ENCODE measurements at regions not wholly inside any gene's neighbourhood (a gene's known extent, or its start where the extent isn't known, plus 50 kb on each side); places are given as distances from the start of the nearest gene placed in this dataset.
A peak's percentile ranks its signal among the peaks of the same experiment; 100 is the strongest.

DNA sequence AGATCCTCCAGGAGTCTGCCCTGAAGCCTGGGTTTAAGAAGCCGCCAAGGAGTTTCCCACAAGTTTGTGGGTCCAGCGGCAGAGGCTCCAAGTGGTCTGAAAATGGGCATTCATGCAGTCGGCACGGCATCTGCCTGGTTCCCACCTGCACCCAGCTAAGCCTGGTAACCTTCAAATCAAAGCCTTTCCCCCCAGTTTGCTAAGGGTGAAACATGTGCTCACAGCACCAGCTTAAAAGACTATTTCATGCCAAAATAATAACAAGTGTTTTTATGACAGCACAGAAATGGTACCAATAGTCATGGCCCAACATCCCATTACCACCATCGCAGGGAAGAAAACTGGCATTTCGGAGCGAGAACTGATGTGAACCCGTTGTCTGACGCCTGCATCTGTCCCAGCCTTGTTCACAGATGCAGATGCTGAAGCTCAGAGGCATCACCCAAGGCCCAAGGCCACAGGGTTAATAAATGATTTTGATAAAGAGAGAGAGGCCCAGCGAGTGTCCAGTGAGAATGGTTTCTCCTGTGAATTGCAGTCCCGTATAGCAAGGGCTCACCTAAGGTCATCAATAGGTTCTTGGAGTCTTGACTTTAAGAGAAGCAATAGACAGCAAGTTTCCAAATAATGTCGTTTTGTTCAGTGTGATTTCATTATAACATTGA lies 188.0 kb upstream of the TPM1 start:
- H3K4me2 ChIP-seq (ENCODE audit: insufficient read depth, low read length, poor library complexity, severe bottlenecking) = no peak overlapping the region
- H4K91ac ChIP-seq (ENCODE audit: low read depth, low read length, poor library complexity) = no peak overlapping the region
- no peak for DNase-seq (ENCODE audit: low spot score)
- no peak overlapping the region for H3K4ac ChIP-seq (ENCODE audit: low read length)
- H3K27me3 ChIP-seq (ENCODE audit: control insufficient read depth in 3 of 3, insufficient read depth in 3 of 3, low read depth in 1 of 3, low read length in 3 of 3) = peaks cover 0 to 3% (median 0%) of the 10 kb centered on the region in 3 experiments
- H3K18ac ChIP-seq (ENCODE audit: low read length) = no peak overlapping the region
- no peak overlapping the region for H2BK12ac ChIP-seq (ENCODE audit: low read length)
- no peaks in the 10 kb centered on the region for H3K9me3 ChIP-seq (replicated peaks in 1 of 2; ENCODE audit: control insufficient read depth in 2 of 2, insufficient read depth in 1 of 2, low read depth in 1 of 2, low read length in 2 of 2)
- no peak overlapping the region for H3K9ac ChIP-seq (ENCODE audit: low read depth, low read length, poor library complexity)
- H3K14ac ChIP-seq (ENCODE audit: low read length) = no peak overlapping the region
- H4K8ac ChIP-seq (ENCODE audit: low read depth, low read length) = no peak overlapping the region
- H2AK5ac ChIP-seq (ENCODE audit: low read depth, low read length) = no peak overlapping the region
- no peak overlapping the region for H3K23ac ChIP-seq (ENCODE audit: low read depth, low read length, poor library complexity)
- H3K79me1 ChIP-seq (ENCODE audit: low read depth, low read length) = no peaks in the 10 kb centered on the region
- H2AFZ ChIP-seq (ENCODE audit: low read length) = no peak overlapping the region
- no peak overlapping the region for H2BK120ac ChIP-seq (ENCODE audit: low read depth, low read length)
- WGBS, 2 donors (ENCODE audit: extremely low coverage in 2 of 2, insufficient read length in 2 of 2, insufficient replicate concordance in 1 of 2) = no CpG with 5 or more reads among the region's 12 CpGs
- peaks cover 11 to 14% of the 10 kb centered on the region in 2 donors for H3K4me1 ChIP-seq (ENCODE audit: control insufficient read depth in 2 of 2, insufficient read depth in 1 of 2, low read depth in 1 of 2, low read length in 2 of 2)
- no peak overlapping the region for H3K4me3 ChIP-seq (ENCODE audit: low read length in 2 of 2)
- no peaks in the 10 kb centered on the region for H3K36me3 ChIP-seq (replicated peaks in 1 of 2; ENCODE audit: control insufficient read depth in 2 of 2, insufficient read depth in 2 of 2, low read length in 2 of 2)
- H3K27ac ChIP-seq (replicated peaks; ENCODE audit: low read length) = no peak overlapping the region
- no peak overlapping the region for H2BK5ac ChIP-seq (ENCODE audit: low read length)
- H2BK15ac ChIP-seq (ENCODE audit: low read length) = no peak overlapping the region

DNA sequence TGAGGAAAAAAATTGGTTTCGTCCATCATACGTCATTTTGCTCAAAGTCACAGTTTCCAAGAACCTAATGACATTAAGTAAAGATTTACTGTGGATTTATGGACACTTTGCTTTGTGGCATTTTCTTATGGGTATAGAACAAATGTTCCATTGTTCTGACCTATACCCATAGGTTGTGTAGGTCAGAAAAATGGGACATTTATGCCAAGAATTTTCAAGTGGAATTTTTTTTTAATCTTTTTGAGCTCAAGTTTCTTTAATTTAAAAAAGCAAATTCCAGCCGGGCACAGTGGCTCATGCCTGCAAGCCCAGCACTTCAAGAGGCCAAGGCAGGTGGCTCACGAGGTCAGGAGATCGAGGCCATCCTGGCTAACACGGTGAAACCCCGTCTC lies 187.5 kb upstream of the TPM1 start:
- Histone ChIP-seq H3K4me3 (ENCODE audit: low read length in 2 of 2) (no peak overlapping the region), H4K91ac (ENCODE audit: low read depth, low read length, poor library complexity) (no peak overlapping the region), H2BK15ac (ENCODE audit: low read length) (no peak overlapping the region), H3K14ac (ENCODE audit: low read length) (no peak overlapping the region), H2AK5ac (ENCODE audit: low read depth, low read length) (no peak overlapping the region), H3K23ac (ENCODE audit: low read depth, low read length, poor library complexity) (no peak overlapping the region), H2AFZ (ENCODE audit: low read length) (no peak overlapping the region), H3K27me3 (ENCODE audit: control insufficient read depth in 3 of 3, insufficient read depth in 3 of 3, low read depth in 1 of 3, low read length in 3 of 3) (peaks cover 0 to 3% (median 0%) of the 10 kb centered on the region in 3 experiments), H2BK120ac (ENCODE audit: low read depth, low read length) (no peak overlapping the region), H4K8ac (ENCODE audit: low read depth, low read length) (no peak overlapping the region), H2BK12ac (ENCODE audit: low read length) (no peak overlapping the region), H3K9me3 (replicated peaks in 1 of 2; ENCODE audit: control insufficient read depth in 2 of 2, insufficient read depth in 1 of 2, low read depth in 1 of 2, low read length in 2 of 2) (no peaks in the 10 kb centered on the region), H2BK5ac (ENCODE audit: low read length) (no peak overlapping the region), H3K18ac (ENCODE audit: low read length) (no peak overlapping the region), H3K4ac (ENCODE audit: low read length) (no peak overlapping the region), H3K4me2 (ENCODE audit: insufficient read depth, low read length, poor library complexity, severe bottlenecking) (no peak overlapping the region), H3K27ac (replicated peaks; ENCODE audit: low read length) (no peak overlapping the region), H3K36me3 (replicated peaks in 1 of 2; ENCODE audit: control insufficient read depth in 2 of 2, insufficient read depth in 2 of 2, low read length in 2 of 2) (no peaks in the 10 kb centered on the region), H3K9ac (ENCODE audit: low read depth, low read length, poor library complexity) (no peak overlapping the region), H3K79me1 (ENCODE audit: low read depth, low read length) (no peaks in the 10 kb centered on the region), H3K4me1 (ENCODE audit: control insufficient read depth in 2 of 2, insufficient read depth in 1 of 2, low read depth in 1 of 2, low read length in 2 of 2) (peaks cover 11 to 13% of the 10 kb centered on the region in 2 donors)
- WGBS, 2 donors (ENCODE audit: extremely low coverage in 2 of 2, insufficient read length in 2 of 2, insufficient replicate concordance in 1 of 2) = no CpG with 5 or more reads among the region's 7 CpGs
- DNase-seq (ENCODE audit: low spot score) = no peak

DNA sequence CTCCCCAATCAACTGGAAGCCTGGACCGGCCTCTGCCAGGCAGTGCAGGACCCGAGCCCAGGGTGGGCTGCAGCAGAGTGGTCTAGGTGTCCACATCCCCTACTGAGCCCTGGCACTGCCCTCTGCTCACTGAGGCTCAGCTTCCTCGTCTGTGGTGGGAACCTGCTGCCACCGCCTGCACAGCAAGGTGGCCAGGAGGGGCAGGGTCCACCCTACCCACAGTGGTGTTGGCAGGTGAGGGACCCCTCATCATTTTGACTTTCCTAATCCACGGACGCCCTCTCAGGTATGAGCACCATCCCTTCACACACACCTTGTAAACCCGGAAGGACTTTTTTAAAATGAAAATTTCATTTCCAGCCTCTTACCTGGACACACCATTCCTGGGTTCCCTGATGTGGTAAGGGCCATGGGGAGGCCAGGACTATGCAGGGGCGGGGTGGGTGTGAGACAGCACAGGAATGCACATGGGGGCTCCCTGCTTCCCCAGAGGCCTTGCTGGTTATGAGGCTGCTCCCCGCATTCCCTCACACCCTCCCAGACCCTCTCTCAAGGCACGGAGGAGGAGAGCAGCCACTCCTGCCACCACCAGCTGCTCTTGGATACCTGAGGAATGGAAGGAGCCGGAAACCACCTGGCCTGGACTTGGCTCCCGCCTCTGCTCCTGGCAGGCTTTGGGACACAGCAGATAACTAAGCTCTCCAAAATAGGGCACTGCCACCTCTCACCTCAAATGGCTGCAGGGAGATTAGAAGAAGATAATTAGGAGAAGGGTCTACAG lies 185.9 kb upstream of the TPM1 start:
- no peak overlapping the region for H2AFZ ChIP-seq (ENCODE audit: low read length)
- no CpG with 5 or more reads among the region's 12 CpGs for WGBS, 2 donors (ENCODE audit: extremely low coverage in 2 of 2, insufficient read length in 2 of 2, insufficient replicate concordance in 1 of 2)
- no peak overlapping the region for H3K14ac ChIP-seq (ENCODE audit: low read length)
- no peak overlapping the region for H4K91ac ChIP-seq (ENCODE audit: low read depth, low read length, poor library complexity)
- H2AK5ac ChIP-seq (ENCODE audit: low read depth, low read length) = peak overlapping the region; percentile 93
- no peaks in the 10 kb centered on the region for H3K79me1 ChIP-seq (ENCODE audit: low read depth, low read length)
- H3K23ac ChIP-seq (ENCODE audit: low read depth, low read length, poor library complexity) = no peak overlapping the region
- H2BK120ac ChIP-seq (ENCODE audit: low read depth, low read length) = no peak overlapping the region
- H3K18ac ChIP-seq (ENCODE audit: low read length) = peak overlapping the region; percentile 74
- H3K27me3 ChIP-seq (ENCODE audit: control insufficient read depth in 3 of 3, insufficient read depth in 3 of 3, low read depth in 1 of 3, low read length in 3 of 3) = peaks cover 0 to 3% (median 0%) of the 10 kb centered on the region in 3 experiments
- H3K4me2 ChIP-seq (ENCODE audit: insufficient read depth, low read length, poor library complexity, severe bottlenecking) = no peak overlapping the region
- H3K4ac ChIP-seq (ENCODE audit: low read length) = no peak overlapping the region
- H3K9ac ChIP-seq (ENCODE audit: low read depth, low read length, poor library complexity) = no peak overlapping the region
- H3K4me3 ChIP-seq (ENCODE audit: low read length in 2 of 2) = no peak overlapping the region
- peak overlapping the region; percentile 98 for H2BK15ac ChIP-seq (ENCODE audit: low read length)
- no peaks in the 10 kb centered on the region for H3K36me3 ChIP-seq (replicated peaks in 1 of 2; ENCODE audit: control insufficient read depth in 2 of 2, insufficient read depth in 2 of 2, low read length in 2 of 2)
- H3K27ac ChIP-seq (replicated peaks; ENCODE audit: low read length) = no peak overlapping the region
- no peaks in the 10 kb centered on the region for H3K9me3 ChIP-seq (replicated peaks in 1 of 2; ENCODE audit: control insufficient read depth in 2 of 2, insufficient read depth in 1 of 2, low read depth in 1 of 2, low read length in 2 of 2)
- no peak for DNase-seq (ENCODE audit: low spot score)
- no peak overlapping the region for H4K8ac ChIP-seq (ENCODE audit: low read depth, low read length)
- peaks cover 3% of the 10 kb centered on the region in 2 donors for H3K4me1 ChIP-seq (ENCODE audit: control insufficient read depth in 2 of 2, insufficient read depth in 1 of 2, low read depth in 1 of 2, low read length in 2 of 2)
- H2BK12ac ChIP-seq (ENCODE audit: low read length) = peak overlapping the region; percentile 59
- H2BK5ac ChIP-seq (ENCODE audit: low read length) = no peak overlapping the region

DNA sequence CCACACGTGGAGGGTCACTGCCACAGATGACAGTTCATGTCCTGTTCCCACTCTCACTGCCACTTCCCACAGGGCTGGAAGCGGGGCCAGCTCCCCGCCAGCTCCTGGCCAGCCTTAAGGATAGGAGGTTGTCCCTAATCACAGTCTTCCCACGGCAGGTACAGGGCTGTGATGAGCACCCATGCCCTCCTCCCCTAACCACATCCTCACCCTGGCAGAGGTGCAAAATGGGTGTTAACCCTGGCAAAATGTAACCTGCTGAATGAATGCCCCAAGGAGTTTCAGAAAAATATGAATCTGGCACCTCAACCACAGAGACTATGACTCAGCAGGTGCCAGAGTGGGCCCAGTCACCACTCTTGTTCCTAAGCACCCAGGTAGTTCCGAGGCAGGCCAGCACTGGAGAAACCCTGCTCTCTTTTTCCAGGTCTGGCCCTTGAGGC lies 185.1 kb upstream of the TPM1 start:
- no peaks in the 10 kb centered on the region for H3K79me1 ChIP-seq (ENCODE audit: low read depth, low read length)
- no peak overlapping the region for H3K4ac ChIP-seq (ENCODE audit: low read length)
- no peak overlapping the region for H3K4me2 ChIP-seq (ENCODE audit: insufficient read depth, low read length, poor library complexity, severe bottlenecking)
- no peak overlapping the region for H3K23ac ChIP-seq (ENCODE audit: low read depth, low read length, poor library complexity)
- peak overlapping the region; percentile 42 for H3K14ac ChIP-seq (ENCODE audit: low read length)
- peaks cover 3% of the 10 kb centered on the region in 2 donors for H3K4me1 ChIP-seq (ENCODE audit: control insufficient read depth in 2 of 2, insufficient read depth in 1 of 2, low read depth in 1 of 2, low read length in 2 of 2)
- no peaks in the 10 kb centered on the region for H3K36me3 ChIP-seq (replicated peaks in 1 of 2; ENCODE audit: control insufficient read depth in 2 of 2, insufficient read depth in 2 of 2, low read length in 2 of 2)
- H2BK120ac ChIP-seq (ENCODE audit: low read depth, low read length) = peak overlapping the region; percentile 25
- H4K8ac ChIP-seq (ENCODE audit: low read depth, low read length) = no peak overlapping the region
- no peak overlapping the region for H3K4me3 ChIP-seq (ENCODE audit: low read length in 2 of 2)
- no CpG with 5 or more reads among the region's 5 CpGs for WGBS, 2 donors (ENCODE audit: extremely low coverage in 2 of 2, insufficient read length in 2 of 2, insufficient replicate concordance in 1 of 2)
- no peak overlapping the region for H3K9ac ChIP-seq (ENCODE audit: low read depth, low read length, poor library complexity)
- no peak for DNase-seq (ENCODE audit: low spot score)
- no peaks in the 10 kb centered on the region for H3K9me3 ChIP-seq (replicated peaks in 1 of 2; ENCODE audit: control insufficient read depth in 2 of 2, insufficient read depth in 1 of 2, low read depth in 1 of 2, low read length in 2 of 2)
- peak overlapping the region; percentile 82 for H2BK12ac ChIP-seq (ENCODE audit: low read length)
- no peak overlapping the region for H4K91ac ChIP-seq (ENCODE audit: low read depth, low read length, poor library complexity)
- peaks cover 0 to 3% (median 0%) of the 10 kb centered on the region in 3 experiments for H3K27me3 ChIP-seq (ENCODE audit: control insufficient read depth in 3 of 3, insufficient read depth in 3 of 3, low read depth in 1 of 3, low read length in 3 of 3)
- no peak overlapping the region for H2BK5ac ChIP-seq (ENCODE audit: low read length)
- no peak overlapping the region for H2AFZ ChIP-seq (ENCODE audit: low read length)
- peak overlapping the region; percentile 7 for H3K18ac ChIP-seq (ENCODE audit: low read length)
- H3K27ac ChIP-seq (replicated peaks; ENCODE audit: low read length) = no peak overlapping the region
- no peak overlapping the region for H2AK5ac ChIP-seq (ENCODE audit: low read depth, low read length)
- peak overlapping the region; percentile 98 for H2BK15ac ChIP-seq (ENCODE audit: low read length)
